NCI-H146 treated with DMSO at 0.1 percent for 48 hours (cell line): ENCODE measurements at regions not wholly inside any gene's neighbourhood (a gene's known extent, or its start where the extent isn't known, plus 50 kb on each side); places are given as distances from the start of the nearest gene placed in this dataset.
"Not testable (repeated sequence)": the region's sequence is repeated elsewhere in the genome, so short reads cannot be mapped to it uniquely, and the experiment has no call there.

ENCODE experiments used
- DNase-seq: peaks from one replicate; lab custom pipeline; 2025; ENCODE audit not compliant: unreplicated experiment; lab: John Stamatoyannopoulos, UW

DNA sequence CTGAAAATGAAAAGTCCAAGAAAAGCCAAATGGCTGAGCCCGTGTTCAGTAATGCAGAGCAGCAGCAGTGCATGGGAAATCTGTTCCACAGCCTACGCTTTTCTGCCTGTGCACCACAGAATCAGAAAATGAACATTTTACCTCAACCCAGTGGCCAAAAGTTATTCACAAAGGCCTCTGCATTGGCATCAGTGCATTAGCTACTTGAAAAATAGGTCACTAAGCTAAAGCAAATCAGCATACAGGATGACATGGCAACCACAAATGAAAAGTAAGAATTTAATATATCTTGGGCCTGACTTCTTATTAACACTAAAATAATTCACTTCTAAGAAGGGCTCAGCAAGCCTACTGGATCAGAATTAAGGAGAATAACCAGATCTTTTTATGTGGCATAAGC lies 1145.3 kb upstream of the CHAC2 start:
- DNase-seq, result no peak

DNA sequence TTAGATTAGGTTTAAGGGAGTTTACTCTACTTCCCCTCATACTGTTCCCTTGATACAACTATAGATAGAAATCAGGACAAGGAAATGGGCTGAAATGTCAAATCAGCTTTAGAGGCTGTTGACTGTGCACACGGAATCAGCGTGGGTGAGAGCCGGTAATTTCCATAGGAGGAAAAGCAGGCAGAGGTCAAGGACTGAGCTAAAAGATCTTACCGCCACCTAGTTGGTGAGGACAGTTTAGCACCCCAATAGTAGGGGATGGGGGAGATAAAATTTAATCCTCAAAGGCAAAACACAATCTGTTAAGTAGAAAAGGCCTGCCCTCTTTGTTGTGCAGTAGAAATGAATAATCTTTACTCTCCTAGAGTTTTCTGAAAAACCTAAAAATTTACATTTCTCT lies 1154.5 kb upstream of the CHAC2 start:
- DNase-seq, result no peak

DNA sequence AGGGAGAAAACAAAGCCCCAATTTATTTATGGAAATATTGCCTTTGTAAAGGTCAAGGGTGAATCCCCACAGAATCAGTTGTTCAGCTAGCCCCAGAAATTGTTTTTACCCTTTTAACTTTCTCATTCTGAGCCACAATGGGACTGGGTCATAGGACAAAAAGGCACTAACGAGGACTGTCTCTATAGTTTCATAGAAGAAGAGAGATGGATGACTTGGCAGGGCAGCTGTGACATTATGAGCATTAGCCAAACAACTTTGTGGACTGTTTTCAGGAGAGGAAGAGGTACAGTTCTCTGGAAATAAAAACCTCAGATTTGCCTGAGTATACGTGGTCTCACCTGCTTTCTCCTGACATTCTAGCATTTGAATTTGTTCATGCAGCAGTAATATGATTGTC lies 1155.8 kb upstream of the CHAC2 start:
- no peak for DNase-seq

DNA sequence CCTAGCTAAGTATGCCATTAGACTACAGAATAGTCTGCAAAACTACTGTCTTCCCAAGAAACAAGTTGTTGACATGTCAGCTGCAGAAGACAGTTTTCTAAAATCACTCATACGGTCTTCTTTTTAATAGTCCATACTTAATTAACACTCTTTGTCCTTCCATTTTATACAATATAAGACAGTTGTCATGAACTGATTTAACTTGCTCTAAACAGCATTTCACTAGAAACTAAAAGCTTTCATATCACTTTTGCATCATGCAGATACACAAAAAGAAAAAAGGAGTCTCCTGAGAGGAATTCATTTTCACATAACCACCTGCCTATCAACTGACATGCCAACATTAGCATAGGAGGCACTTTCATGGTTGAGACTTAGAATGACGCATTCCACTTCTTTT lies 1159.6 kb upstream of the CHAC2 start:
- no peak for DNase-seq

DNA sequence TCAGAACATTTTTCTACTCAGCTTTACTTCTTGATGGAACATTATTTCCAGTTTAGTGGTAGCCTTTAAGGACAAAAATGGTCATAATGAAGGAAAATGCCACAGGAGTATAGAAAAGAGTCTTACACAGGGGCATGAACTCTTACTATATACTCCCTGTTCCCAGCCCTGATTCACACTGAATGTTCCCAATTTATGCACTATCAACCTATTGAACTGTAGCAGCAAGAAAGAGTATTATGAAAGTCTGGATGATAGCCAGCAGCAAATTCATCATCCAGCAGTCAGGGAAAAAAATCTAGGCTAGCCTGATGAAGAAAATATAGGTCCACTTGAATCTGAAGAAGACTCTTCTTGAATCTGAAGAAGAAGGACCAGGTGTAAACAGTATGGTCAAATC lies 1170.3 kb upstream of the CHAC2 start:
- DNase-seq, result no peak

DNA sequence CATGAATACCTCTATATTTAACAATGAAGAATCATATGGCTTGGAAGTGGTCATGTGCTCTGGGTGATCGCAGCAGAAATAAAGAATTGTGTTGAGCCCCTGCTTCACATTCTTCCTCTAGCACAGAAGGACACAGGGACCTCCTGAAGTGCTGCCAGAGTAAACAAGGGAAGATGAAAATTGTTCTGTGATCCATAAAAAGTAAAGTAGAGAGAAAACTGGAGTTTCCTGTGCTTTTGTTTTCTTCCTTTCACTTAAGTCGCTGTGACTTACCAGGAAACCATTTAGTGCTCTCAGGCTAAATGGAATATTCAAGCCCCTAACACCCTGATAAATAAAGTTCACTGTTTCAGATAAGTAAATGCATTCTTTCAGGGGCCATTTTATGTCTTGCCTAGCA lies 1173.6 kb upstream of the CHAC2 start:
- DNase-seq, result no peak

DNA sequence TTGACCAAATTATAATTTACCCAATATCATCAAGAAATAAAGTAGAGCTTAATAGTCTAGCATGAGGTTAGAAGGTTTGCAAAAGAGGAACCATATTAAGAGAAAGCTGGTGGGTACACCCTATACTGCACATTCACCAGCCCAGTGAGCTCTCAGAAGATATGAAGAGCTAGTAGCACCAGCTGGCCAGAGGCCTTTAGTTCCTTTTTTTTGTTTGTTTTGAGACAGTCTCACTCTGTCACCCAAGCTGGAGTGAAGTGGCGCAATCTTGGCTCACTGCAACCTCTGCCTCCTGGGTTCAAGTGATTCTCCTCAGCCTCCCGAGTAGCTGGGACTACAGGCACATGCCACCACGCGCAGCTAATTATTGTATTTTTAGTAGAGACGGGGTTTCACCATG lies 1183.5 kb upstream of the CHAC2 start:
- not testable (repeated sequence) for DNase-seq

DNA sequence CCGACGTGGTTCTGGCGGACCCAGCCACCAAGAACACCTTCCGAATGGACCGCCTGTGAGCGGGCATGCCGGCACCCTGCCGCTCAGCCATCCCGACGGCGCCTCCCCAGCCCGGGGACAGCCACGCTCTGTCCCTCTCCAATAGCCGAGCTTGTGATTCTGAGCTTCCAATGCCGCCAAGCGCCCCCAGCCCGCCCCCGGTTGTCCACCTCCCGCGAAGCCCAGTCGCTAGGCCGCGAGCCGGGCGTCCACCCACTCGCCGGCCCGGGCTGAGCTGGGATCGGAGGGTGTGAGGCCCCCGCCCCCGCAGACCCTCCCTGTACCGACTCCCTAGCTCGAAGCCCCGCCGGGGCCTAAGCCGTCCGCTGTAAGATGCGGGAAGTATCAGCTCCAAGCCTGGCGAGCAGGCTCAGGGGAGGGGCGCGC lies 1195.1 kb upstream of the CHAC2 start:
- DNase-seq, result no peak

DNA sequence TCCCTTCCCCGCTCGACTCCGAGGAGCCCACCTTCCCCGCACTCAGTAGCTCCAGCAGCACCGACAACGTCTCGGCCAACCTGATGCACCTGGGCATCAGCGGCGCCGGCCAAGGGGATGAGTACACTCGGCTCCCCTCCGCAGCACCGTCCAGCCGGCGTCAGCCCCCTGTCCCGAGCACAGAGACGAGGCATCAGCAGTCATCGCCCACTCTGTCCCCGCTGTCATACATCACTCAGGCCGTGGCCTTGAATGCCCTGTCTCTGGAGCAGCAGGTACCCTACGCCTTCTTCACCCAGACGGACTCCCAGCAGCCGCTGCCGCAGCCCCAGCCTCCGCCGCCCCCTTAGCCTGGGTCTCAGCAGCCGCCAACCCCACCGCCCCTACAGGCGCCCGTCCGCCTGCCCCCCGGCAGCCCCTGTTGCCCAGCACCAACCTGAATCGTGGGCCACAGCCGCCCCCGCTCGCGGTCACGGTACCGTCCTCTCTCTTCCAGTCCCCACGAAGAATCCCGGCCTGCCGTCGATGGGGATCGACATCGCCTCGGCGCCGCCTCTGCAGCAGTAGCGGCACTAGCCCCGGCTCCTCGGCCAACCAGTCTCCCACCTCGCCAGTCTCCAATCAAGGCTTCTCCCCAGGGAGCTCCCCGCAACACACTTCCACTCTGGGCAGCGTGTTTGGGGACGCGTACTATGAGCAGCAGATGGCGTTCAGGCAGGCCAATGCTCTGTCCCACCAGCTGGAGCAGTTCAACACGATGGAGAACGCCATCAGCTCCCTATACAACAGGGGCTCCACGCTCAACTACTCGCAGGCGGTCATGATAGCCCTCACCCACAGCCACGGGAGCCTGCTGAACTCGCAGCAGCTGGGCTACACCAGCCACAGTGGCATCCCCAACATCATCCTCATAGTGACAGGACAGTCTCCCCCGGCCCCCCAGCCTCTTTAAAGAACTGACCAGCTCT lies 1195.9 kb upstream of the CHAC2 start:
- no peak for DNase-seq

DNA sequence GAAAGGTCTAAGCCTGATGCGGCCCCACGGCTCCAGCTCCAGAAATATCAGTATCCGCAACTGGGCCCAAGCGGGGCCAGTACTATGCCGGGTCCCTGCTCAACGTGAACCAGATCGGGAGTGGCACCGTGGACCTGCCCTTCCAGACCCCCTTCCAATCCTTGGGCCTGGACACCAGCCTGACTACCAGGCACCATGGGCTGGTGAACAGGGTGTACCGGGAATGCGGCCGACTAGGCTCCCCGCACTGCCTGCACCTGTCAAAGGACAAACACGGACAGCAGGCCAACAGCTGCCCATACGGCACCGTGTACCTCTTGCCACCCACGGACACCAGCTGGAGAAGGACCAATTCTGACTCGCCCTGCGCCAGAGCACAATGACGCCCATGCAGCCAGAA lies 1196.9 kb upstream of the CHAC2 start:
- no peak for DNase-seq

DNA sequence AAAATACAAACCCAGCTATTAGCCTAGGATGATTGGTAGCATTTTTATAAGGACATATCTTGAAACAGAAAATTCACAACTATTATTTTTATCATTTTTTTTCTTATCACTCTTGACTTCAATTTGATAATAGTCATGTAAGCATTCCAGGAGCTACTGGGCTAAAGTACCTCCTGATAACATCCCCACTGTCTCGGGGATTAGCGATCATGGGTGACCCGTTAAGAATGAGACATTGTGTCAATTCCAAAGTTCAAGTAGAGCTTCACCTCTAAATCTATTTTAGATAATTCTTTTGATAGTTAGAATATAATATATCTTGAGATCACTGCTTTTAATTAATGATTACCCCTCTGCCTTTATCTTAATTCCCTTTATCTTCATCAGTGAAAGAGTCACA lies 1204.5 kb upstream of the CHAC2 start:
- DNase-seq, result no peak

DNA sequence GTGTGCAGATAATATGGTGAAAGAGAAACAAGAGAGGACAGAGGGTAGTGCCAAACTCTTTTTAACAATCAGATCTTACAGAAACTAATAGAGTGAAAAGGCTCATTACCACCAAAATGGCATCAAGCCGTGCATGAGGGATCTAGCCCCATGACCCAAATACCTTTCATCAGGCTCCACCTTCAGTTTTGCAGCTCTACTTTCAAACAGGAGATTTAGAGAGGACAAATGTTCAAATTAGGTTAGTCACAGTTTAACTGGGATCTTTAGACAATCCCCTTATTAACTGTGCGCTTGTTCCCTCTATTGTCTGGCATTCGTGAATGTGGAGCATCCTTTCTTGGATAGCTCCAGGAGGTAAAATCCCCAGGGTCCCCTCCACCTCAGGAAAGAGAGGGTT lies 1209.3 kb upstream of the CHAC2 start:
- DNase-seq, result no peak

DNA sequence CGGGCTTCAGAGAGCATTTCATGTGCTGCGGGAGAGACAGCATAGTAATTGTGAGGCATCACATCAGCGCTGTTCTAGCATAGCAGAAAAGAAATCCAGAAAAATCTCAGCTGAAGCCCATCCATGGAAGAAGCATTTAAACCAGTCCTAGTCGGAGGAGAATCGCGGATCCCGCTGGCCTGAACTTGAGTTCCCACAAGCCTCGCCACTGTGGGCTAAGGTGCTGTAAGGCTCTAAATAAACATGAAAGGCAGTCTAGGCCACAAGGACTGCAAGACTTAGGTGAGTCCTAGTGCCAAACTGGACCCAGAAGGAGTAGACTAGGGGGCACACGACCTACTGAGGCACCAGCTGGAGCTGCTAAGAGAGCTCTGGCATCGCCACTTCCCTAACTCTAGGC lies 1225.3 kb upstream of the CHAC2 start:
- no peak for DNase-seq

DNA sequence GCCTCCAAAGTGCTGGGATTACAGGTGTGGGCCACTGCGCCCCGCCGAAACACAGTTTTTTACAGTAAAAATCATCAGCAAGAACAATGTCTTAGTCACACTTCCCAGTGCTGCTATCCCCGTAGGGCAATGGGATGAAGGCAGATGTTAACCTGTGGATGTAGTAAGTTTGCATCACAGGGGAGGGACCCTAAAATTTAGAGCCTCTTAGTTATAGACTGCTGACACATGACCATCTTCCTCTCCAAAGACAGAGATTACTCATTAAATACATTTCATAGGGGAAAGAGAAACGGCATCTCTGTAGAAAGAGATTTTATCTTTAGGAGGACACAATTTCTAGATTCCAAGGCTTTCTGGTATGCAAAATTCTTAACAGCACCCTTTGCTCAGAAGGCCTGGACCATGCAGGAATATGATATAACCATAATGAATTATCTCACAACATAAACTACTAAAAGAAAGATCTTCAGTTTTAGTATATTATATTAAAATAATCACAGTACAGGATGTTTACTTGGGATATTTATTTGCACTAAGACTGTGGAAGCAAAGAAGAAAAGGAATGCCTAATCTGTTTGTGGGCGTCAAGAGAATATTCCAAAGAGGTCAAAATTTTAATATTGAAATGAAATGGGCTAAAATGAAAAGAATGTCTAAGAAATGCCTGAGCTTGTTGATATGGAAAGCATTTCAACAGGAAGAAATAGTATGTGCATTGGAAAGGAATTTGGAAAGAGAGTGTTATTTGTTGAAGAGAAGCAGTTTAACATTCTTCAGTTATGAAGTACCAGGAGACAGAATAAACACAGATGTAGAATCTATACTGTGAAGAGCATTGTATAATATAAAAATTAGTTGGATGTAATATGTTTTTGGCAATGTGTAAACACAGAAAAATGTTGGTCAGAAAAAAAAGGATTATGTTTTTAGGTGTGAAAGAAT lies 1228.3 kb upstream of the CHAC2 start:
- DNase-seq, result no peak

DNA sequence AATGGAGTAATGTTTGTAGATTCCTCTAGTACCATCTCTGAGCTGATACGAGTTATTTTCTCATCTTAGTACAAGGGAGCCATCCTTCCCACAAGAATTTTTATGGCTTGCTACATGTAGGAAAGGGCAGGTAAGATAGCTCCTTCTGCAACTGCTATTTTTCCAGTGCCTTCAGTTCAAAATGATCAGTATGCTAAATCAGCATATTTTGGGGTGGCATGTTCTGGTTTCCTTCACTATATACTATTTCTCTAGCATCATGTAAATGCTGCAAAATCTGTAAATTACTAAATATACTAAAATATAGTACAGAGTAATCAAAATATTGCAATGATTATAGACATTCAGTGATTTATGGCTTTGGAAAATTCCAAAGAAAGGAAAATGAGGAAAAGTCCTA lies 1230.0 kb upstream of the CHAC2 start:
- DNase-seq, result no peak

DNA sequence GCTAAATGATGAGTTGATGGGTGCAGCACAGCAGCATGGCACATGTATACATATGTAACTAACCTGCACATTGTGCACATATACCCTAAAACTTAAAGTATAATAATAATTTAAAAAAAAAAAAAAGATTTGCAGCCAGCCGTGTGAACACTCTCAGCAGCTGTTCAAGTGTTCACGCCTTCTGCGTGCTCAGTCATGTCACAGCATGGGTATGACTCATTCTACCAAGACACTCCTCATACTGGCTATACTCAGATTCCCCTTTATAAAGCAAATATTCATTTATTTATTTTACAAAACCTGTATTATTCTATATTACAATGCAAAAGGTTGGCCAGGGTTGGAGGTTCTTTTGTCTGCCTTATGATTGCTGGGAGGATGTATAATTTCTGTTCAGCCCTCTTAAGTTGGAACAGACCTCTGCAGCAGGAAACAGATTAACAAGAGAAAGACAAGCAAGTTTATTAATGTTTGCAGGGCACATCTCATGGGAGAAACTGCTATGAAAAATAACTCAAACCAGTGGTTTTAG lies 1230.6 kb upstream of the CHAC2 start:
- DNase-seq, result no peak

DNA sequence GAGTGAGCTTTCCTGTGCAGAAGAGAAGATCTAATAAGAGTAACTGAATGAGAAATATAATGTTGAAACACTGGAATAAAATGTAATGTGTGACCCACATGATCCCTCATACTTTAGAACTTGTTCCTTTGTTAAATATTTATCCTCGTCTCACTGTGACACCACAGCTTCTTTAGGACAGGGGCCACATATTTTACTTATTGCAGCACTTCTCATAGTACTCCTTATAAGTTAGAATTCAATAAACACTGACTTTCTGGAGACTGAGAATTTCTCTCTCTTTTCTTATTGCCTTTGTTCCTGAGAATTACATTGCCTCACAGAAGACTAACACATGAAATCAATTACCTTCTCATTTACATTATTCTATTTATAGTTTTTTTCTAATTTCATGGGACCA lies 1234.6 kb upstream of the CHAC2 start:
- no peak for DNase-seq

DNA sequence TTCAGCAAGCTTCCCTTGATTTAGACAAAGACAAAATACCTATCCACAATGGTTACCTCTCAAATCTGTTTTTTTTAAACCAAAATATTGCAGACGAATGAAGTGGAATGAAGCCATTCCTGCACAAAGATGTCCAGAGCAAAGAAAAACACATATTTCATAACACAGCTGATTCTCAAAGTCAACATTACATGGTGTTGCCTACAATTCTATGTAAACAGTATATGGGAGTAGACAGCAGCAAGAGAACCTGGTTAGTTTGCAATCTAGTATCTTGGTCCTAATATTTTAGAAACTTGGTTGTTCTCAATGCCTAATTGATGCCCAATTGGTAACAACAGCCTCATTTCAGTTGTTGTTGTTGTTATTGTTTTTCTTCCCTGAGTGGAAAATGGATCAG lies 1240.9 kb upstream of the CHAC2 start:
- no peak for DNase-seq

DNA sequence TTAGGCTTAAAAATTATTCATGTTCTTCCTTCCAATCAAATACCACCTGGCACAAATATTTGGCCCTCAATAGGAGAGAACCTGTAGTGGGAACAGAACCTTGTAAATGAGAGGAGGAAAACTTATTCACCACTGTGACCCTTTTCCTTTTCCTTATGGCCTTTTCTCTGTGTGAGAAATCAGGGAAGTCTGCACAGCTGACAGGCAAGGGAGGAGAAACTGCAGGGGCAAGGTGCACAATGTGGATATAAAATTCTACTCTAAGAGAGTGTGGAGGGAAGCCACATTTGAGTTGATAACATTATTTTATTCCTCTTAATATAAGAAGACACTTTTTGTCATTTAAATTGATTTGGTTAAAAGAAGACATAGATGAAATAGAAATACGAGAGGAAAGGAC lies 1247.0 kb upstream of the CHAC2 start:
- DNase-seq, result no peak

DNA sequence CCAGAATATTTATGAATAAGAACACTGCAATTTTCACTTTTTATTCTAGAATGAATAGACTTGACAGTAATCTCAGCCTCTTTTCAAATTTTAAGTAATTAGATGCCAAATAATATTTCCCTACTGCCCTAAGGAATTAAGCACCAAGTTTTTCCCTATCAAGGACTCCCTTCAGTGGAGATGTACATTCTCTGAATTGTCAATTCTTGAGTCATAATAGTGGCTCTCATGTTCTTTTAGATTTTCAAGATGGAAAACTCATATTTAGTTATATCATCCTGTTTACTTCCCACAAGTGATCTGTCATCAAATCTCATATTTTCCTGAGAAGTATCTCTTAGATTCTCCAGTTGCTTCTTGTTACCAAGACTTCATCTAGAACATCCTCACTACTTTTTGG lies 1248.9 kb upstream of the CHAC2 start:
- no peak for DNase-seq

DNA sequence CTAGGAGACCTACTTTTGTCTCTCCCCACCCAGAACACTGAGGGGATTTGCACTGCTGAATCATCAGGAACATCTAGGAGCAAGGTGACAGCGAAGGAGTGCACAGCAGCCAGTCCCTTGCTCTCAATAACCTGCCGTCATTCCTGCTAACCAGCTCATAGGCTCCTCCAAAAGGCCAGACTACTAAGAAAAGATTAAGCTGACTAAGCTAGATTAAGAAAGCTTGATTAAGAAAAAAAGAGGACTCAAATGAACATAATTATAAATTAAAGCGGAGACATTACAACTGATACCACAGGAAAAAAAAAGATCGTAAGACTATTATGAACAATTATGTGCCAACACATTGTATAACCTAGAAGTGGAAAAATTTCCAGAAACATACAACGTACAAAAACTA lies 1254.8 kb upstream of the CHAC2 start:
- DNase-seq, result no peak

DNA sequence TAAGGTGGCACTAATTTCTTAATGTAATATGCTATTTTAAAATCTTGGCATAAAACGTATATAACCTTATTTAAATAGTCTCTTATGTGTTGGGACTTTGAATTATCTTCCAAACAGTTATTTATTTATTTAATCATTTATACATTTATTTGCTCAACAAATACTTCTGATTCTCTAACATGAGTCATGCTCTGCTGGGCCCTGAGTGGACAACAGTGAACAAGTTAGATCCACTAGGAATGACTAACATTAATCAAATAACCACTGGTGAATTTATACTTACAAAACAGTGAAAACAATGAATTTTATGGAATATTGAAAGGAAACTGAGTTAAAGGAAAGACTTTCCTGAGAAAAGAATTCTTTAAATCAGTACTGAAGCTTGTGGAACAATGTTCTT lies 1257.2 kb upstream of the CHAC2 start:
- no peak for DNase-seq
